Loucy (cell line): ENCODE measurements at regions not wholly inside any gene's neighbourhood (a gene's known extent, or its start where the extent isn't known, plus 50 kb on each side); places are given as distances from the start of the nearest gene placed in this dataset.

Experiments used
- H2AFZ ChIP-seq: fragments of 200-600 bp; sonication (generic); 2 replicates; pipeline ENCODE4 v1.6.0; 2016; ENCODE audit warnings: antibody characterized with exemption, mild to moderate bottlenecking, low read length, moderate library complexity
- H3F3A ChIP-seq: fragments of 200-600 bp; 2 replicates; pipeline ENCODE4 v1.6.0; 2016; ENCODE audit warnings: antibody characterized with exemption, low read depth, mild to moderate bottlenecking
- H3K27me3 ChIP-seq: fragments of 200-600 bp; sonication (generic); 2 replicates; pipeline ENCODE4 v1.6.1; 2014; ENCODE audit warnings: low read length, mild to moderate bottlenecking; ENCODE audit not compliant: insufficient read depth, poor library complexity, severe bottlenecking
- H3K36me3 ChIP-seq: fragments of 200-600 bp; sonication (generic); 2 replicates; pipeline ENCODE4 v1.6.1; 2016; ENCODE audit warnings: low read length; ENCODE audit not compliant: insufficient read depth
- H3K4me1 ChIP-seq: fragments of 200-600 bp; sonication (generic); 2 replicates; pipeline ENCODE4 v1.5.1; 2014; ENCODE audit warnings: low read length, mild to moderate bottlenecking; ENCODE audit not compliant: insufficient read depth, poor library complexity, severe bottlenecking
- H3K4me2 ChIP-seq: fragments of 200-600 bp; sonication (generic); 2 replicates; pipeline ENCODE4 v1.6.0; 2014; ENCODE audit warnings: antibody characterized with exemption, low read length, low read depth, mild to moderate bottlenecking; ENCODE audit not compliant: poor library complexity, severe bottlenecking
- H3K4me3 ChIP-seq: fragments of 200-600 bp; sonication (generic); 2 replicates; pipeline ENCODE4 v1.5.1; 2014; ENCODE audit warnings: low read length, mild to moderate bottlenecking, mixed read lengths; ENCODE audit not compliant: poor library complexity, severe bottlenecking
- H3K79me2 ChIP-seq: fragments of 200-600 bp; sonication (generic); 2 replicates; pipeline ENCODE4 v1.6.1; 2014; ENCODE audit warnings: low read length; ENCODE audit not compliant: insufficient read depth
- H3K9ac ChIP-seq: fragments of 200-600 bp; sonication (generic); 2 replicates; pipeline ENCODE4 v1.6.0; 2014; ENCODE audit warnings: mild to moderate bottlenecking, low read depth, low read length, moderate library complexity; ENCODE audit not compliant: poor library complexity, severe bottlenecking
- H3K9me2 ChIP-seq: fragments of 200-600 bp; sonication (generic); replicated peaks from 2 replicates; pipeline ENCODE4 v1.6.1; 2016; ENCODE audit warnings: low read depth, low read length, mixed read lengths
- H3K9me3 ChIP-seq: fragments of 200-600 bp; sonication (generic); 2 replicates; pipeline ENCODE4 v1.6.1; 2014; ENCODE audit warnings: mild to moderate bottlenecking, antibody characterized with exemption, low read length, low read depth; ENCODE audit not compliant: insufficient read depth
- H4K20me1 ChIP-seq: fragments of 200-600 bp; sonication (generic); 2 replicates; pipeline ENCODE4 v1.6.0; 2014; ENCODE audit warnings: antibody characterized with exemption, low read length, mild to moderate bottlenecking; ENCODE audit not compliant: insufficient read depth, poor library complexity, severe bottlenecking
- EZH2phosphoT487 ChIP-seq: fragments of 200-600 bp; IDR thresholded peaks from 2 replicates; pipeline ENCODE4 v1.6.1; 2018; ENCODE audit warnings: antibody characterized with exemption, mild to moderate bottlenecking, moderate library complexity, borderline replicate concordance
- TF ChIP-seq, protein P1 (sequence below): fragments of 200-600 bp; sonication (generic); conservative IDR thresholded peaks from 2 replicates; pipeline ENCODE4 v1.5.1; 2014; ENCODE audit warnings: mild to moderate bottlenecking, antibody characterized with exemption, low read length

DNA sequence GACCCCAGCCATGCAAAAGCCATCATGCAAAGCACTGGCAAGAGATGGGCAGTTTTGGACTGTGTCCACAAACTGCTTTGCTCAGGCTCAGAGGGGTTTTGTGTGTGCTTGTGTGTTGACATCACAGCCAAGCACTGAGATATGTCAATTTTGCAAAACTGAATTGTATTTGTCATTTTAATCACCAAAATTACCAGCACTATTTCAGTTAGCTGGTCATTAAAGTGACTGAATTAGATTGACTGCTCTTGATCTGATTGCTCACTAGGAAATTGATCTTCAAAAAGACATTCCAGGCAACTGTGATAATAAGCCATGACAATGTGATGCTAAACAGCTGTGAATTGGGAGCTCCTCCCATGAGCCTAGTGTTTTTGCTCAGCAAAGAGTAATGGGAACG lies 337.3 kb upstream of the GNPDA2 start:
- H3K9me2 ChIP-seq = no peaks in the 10 kb centered on the region
- TF ChIP-seq EZH2phosphoT487 = no peak
- TF ChIP-seq, protein P1, sequence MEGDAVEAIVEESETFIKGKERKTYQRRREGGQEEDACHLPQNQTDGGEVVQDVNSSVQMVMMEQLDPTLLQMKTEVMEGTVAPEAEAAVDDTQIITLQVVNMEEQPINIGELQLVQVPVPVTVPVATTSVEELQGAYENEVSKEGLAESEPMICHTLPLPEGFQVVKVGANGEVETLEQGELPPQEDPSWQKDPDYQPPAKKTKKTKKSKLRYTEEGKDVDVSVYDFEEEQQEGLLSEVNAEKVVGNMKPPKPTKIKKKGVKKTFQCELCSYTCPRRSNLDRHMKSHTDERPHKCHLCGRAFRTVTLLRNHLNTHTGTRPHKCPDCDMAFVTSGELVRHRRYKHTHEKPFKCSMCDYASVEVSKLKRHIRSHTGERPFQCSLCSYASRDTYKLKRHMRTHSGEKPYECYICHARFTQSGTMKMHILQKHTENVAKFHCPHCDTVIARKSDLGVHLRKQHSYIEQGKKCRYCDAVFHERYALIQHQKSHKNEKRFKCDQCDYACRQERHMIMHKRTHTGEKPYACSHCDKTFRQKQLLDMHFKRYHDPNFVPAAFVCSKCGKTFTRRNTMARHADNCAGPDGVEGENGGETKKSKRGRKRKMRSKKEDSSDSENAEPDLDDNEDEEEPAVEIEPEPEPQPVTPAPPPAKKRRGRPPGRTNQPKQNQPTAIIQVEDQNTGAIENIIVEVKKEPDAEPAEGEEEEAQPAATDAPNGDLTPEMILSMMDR = no peak
- H3K27me3 ChIP-seq = no peaks in the 10 kb centered on the region
- no peak overlapping the region for H3K4me3 ChIP-seq
- no peaks in the 10 kb centered on the region for H4K20me1 ChIP-seq
- no peaks in the 10 kb centered on the region for H3K36me3 ChIP-seq
- no peak overlapping the region for H3K4me2 ChIP-seq
- no peaks in the 10 kb centered on the region for H3K79me2 ChIP-seq
- H3K4me1 ChIP-seq = no peaks in the 10 kb centered on the region
- no peak overlapping the region for H3K9ac ChIP-seq
- no peak overlapping the region for H2AFZ ChIP-seq
- no peaks in the 10 kb centered on the region for H3K9me3 ChIP-seq
- no peaks in the 10 kb centered on the region for H3F3A ChIP-seq

DNA sequence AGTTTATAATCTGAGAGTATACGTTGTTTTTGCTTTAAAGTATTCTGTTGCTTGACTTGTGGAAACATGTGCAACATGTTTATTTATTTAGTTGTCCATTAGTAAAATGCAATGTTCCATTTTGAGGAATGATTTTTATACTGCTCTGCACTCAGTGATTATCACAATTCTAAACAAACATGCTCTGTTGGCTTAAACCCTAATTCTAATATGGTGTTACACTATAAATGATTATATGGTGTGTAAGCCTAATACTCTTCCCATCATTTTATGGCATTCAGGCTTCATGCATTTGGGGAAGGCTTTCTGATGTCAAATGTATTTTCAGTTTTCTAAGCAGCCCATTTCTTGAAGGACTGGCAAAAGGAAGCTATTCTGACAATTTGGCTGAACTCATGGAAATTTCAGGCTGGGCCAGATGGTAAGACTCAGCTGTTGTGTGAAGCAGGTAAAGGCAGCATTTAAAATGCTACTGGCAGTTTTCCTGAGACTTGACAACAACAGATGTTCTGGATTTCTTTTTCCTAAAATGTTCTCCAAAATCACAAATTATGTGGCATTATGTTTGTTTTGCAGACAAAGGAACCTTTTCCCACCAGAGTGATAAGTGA lies 336.7 kb upstream of the GNPDA2 start:
- no peak overlapping the region for H3K9ac ChIP-seq
- H3K9me3 ChIP-seq = no peaks in the 10 kb centered on the region
- H4K20me1 ChIP-seq = no peaks in the 10 kb centered on the region
- no peak overlapping the region for H2AFZ ChIP-seq
- H3K9me2 ChIP-seq = no peaks in the 10 kb centered on the region
- no peaks in the 10 kb centered on the region for H3K4me1 ChIP-seq
- H3K4me3 ChIP-seq = no peak overlapping the region
- H3K36me3 ChIP-seq = no peaks in the 10 kb centered on the region
- no peaks in the 10 kb centered on the region for H3K79me2 ChIP-seq
- H3K27me3 ChIP-seq = no peaks in the 10 kb centered on the region
- H3F3A ChIP-seq = no peaks in the 10 kb centered on the region
- TF ChIP-seq EZH2phosphoT487 = no peak
- TF ChIP-seq, protein P1 = no peak
- H3K4me2 ChIP-seq = no peak overlapping the region

DNA sequence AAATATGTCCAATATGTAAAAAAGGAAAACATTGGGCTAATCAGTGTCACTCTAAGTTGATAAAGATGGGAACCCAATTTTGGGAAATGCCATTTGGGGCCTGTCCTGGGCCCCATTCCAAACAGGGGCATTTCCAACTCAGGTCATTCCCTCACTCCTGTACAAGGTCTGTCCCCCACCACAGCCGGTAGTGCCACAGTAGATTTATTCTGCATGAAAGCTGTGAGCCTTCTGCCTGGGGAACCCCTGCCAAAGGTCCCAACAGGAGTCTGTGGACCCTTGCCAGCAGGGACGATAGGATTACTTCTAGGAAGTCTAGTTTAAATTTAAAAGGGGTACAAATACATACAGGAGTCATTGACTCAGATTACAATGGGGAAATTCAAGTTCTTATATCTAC lies 317.6 kb upstream of the GNPDA2 start:
- no peaks in the 10 kb centered on the region for H3K9me2 ChIP-seq
- H3K9ac ChIP-seq = no peak overlapping the region
- H3K36me3 ChIP-seq = no peaks in the 10 kb centered on the region
- no peak overlapping the region for H2AFZ ChIP-seq
- H3F3A ChIP-seq = no peaks in the 10 kb centered on the region
- TF ChIP-seq, protein P1 = no peak
- no peak for TF ChIP-seq EZH2phosphoT487
- H3K79me2 ChIP-seq = no peaks in the 10 kb centered on the region
- H3K27me3 ChIP-seq = no peaks in the 10 kb centered on the region
- H3K4me1 ChIP-seq = no peaks in the 10 kb centered on the region
- H3K9me3 ChIP-seq = no peaks in the 10 kb centered on the region
- no peaks in the 10 kb centered on the region for H4K20me1 ChIP-seq
- no peak overlapping the region for H3K4me2 ChIP-seq
- no peak overlapping the region for H3K4me3 ChIP-seq
